H9 (cell line): ENCODE measurements at regions not wholly inside any gene's neighbourhood (a gene's known extent, or its start where the extent isn't known, plus 50 kb on each side); places are given as distances from the start of the nearest gene placed in this dataset.

Experiments
- DNase-seq: peaks from one replicate; pipeline ENCODE4 v3.0.0-alpha.2; 2017
- H2AFZ ChIP-seq: one replicate; pipeline ENCODE4 v1.6.1; 2013; ENCODE audit warnings: mild to moderate bottlenecking, low read length, control low read depth, moderate library complexity
- H2AK5ac ChIP-seq: 2 replicates; pipeline ENCODE4 v1.6.1; 2013; ENCODE audit warnings: low read length, control low read depth, mixed read lengths; ENCODE audit not compliant: insufficient read length
- H2BK120ac ChIP-seq: one replicate; pipeline ENCODE4 v1.6.1; 2013; ENCODE audit warnings: low read depth, mild to moderate bottlenecking, low read length, control low read depth, inconsistent platforms; ENCODE audit not compliant: poor library complexity, severe bottlenecking
- H2BK12ac ChIP-seq: 2 replicates; pipeline ENCODE4 v1.6.1; 2013; ENCODE audit warnings: low read length, control low read depth, mixed read lengths, low read depth; ENCODE audit not compliant: insufficient read length
- H2BK15ac ChIP-seq: 2 replicates; pipeline ENCODE4 v1.6.1; 2013; ENCODE audit warnings: low read depth, low read length, control low read depth
- H2BK20ac ChIP-seq: one replicate; pipeline ENCODE4 v1.6.1; 2013; ENCODE audit warnings: low read depth, mild to moderate bottlenecking, low read length, control low read depth, inconsistent platforms; ENCODE audit not compliant: poor library complexity, severe bottlenecking
- H2BK5ac ChIP-seq: 2 replicates; pipeline ENCODE4 v1.6.1; 2013; ENCODE audit warnings: low read length, control low read depth, mixed read lengths; ENCODE audit not compliant: insufficient read length
- H3K14ac ChIP-seq: 2 replicates; pipeline ENCODE4 v1.6.1; 2013; ENCODE audit warnings: low read length, control low read depth; ENCODE audit not compliant: insufficient read depth
- H3K18ac ChIP-seq: 2 replicates; pipeline ENCODE4 v1.6.1; 2013; ENCODE audit warnings: low read depth, mild to moderate bottlenecking, mixed read lengths, low read length, control low read depth; ENCODE audit not compliant: insufficient read length
- H3K23ac ChIP-seq: 2 replicates; pipeline ENCODE4 v1.6.1; 2013; ENCODE audit warnings: low read length, control low read depth, mixed read lengths, low read depth; ENCODE audit not compliant: insufficient read length
- H3K23me2 ChIP-seq: 2 replicates; pipeline ENCODE4 v1.6.1; 2013; ENCODE audit warnings: low read depth, mild to moderate bottlenecking, mixed read lengths, low read length, control low read depth; ENCODE audit not compliant: insufficient read length, poor library complexity, severe bottlenecking
- H3K27ac ChIP-seq: 2 replicates; pipeline ENCODE4 v1.5.1; 2013; ENCODE audit warnings: low read length, control low read depth, mixed read lengths, low read depth; ENCODE audit not compliant: insufficient read length
- H3K27me3 ChIP-seq: 2 replicates; pipeline ENCODE4 v1.6.1; 2013; ENCODE audit warnings: low read length, control low read depth, inconsistent platforms; ENCODE audit not compliant: insufficient read depth
- H3K4ac ChIP-seq: 2 replicates; pipeline ENCODE4 v1.6.1; 2013; ENCODE audit warnings: low read depth, mild to moderate bottlenecking, control low read depth, inconsistent platforms, low read length, moderate library complexity
- H3K4me1 ChIP-seq: 2 replicates; pipeline ENCODE4 v1.6.1; 2013; ENCODE audit warnings: low read length, control low read depth, inconsistent platforms; ENCODE audit not compliant: insufficient read depth
- H3K4me2 ChIP-seq: 2 replicates; pipeline ENCODE4 v1.6.1; 2013; ENCODE audit warnings: low read length, control low read depth, mixed read lengths; ENCODE audit not compliant: insufficient read length, insufficient read depth
- H3K56ac ChIP-seq: 2 replicates; pipeline ENCODE4 v1.6.1; 2013; ENCODE audit warnings: low read depth, mild to moderate bottlenecking, mixed read lengths, low read length, control low read depth; ENCODE audit not compliant: insufficient read length
- H3K79me1 ChIP-seq: 2 replicates; pipeline ENCODE4 v1.6.1; 2013; ENCODE audit warnings: low read depth, mild to moderate bottlenecking, moderate library complexity, low read length, control low read depth, inconsistent platforms; ENCODE audit not compliant: insufficient read depth, poor library complexity, severe bottlenecking
- H3K79me2 ChIP-seq: 2 replicates; pipeline ENCODE4 v1.6.1; 2013; ENCODE audit warnings: low read length, control low read depth, inconsistent platforms; ENCODE audit not compliant: insufficient read depth
- H3K9ac ChIP-seq: 2 replicates; pipeline ENCODE4 v1.6.1; 2013; ENCODE audit warnings: low read length, control low read depth, mixed read lengths; ENCODE audit not compliant: insufficient read length; ENCODE audit errors: extremely low read depth
- H3K9me3 ChIP-seq: one replicate; pipeline ENCODE4 v1.6.1; 2013; ENCODE audit warnings: low read depth, low read length, inconsistent platforms; ENCODE audit not compliant: control insufficient read depth
- H3T11ph ChIP-seq: one replicate; pipeline ENCODE4 v1.6.1; 2013; ENCODE audit warnings: mild to moderate bottlenecking, low read length, control low read depth, inconsistent platforms
- H4K20me1 ChIP-seq: one replicate; pipeline ENCODE4 v1.6.1; 2013; ENCODE audit not compliant: control insufficient read depth, insufficient read length, insufficient read depth
- H4K5ac ChIP-seq: 2 replicates; pipeline ENCODE4 v1.6.1; 2013; ENCODE audit warnings: low read depth, mild to moderate bottlenecking, mixed read lengths, low read length, control low read depth; ENCODE audit not compliant: insufficient read length
- H4K8ac ChIP-seq: replicated peaks from 2 replicates; pipeline ENCODE4 v1.6.1; 2013; ENCODE audit warnings: low read length, control low read depth, mixed read lengths, low read depth; ENCODE audit not compliant: insufficient read length
- H4K91ac ChIP-seq: 2 replicates; pipeline ENCODE4 v1.6.1; 2013; ENCODE audit warnings: low read depth, mild to moderate bottlenecking, moderate library complexity, mixed read lengths, low read length, control low read depth; ENCODE audit not compliant: insufficient read length
- H3K27ac Mint-ChIP-seq, 3 experiments: 2 replicates in 2 of 3; 3 replicates in 1 of 3; pipeline ENCODE4 v1.8.0; 2020 to 2021; ENCODE audit warnings: mixed read lengths in 3 of 3, mild to moderate bottlenecking in 1 of 3, moderate library complexity in 1 of 3
- H3K27me3 Mint-ChIP-seq: 2 replicates; pipeline ENCODE4 v1.8.0; 2021; ENCODE audit warnings: low read depth, mild to moderate bottlenecking, moderate library complexity, mixed read lengths
- H3K36me3 Mint-ChIP-seq, 3 experiments: 2 replicates in 2 of 3; 3 replicates in 1 of 3; pipeline ENCODE4 v1.8.0; 2020 to 2021; ENCODE audit warnings: low read depth in 3 of 3, mixed read lengths in 3 of 3; ENCODE audit not compliant: insufficient read depth in 1 of 3
- H3K4me1 Mint-ChIP-seq, 2 experiments: 2 replicates each; pipeline ENCODE4 v1.8.0; 2020; ENCODE audit warnings: mixed read lengths in 2 of 2
- H3K4me3 Mint-ChIP-seq, 2 experiments: 2 replicates in 1 of 2; 3 replicates in 1 of 2; pipeline ENCODE4 v1.8.0; 2020 to 2021; ENCODE audit warnings: mild to moderate bottlenecking in 2 of 2, mixed read lengths in 2 of 2, moderate library complexity in 1 of 2
- H3K9me3 Mint-ChIP-seq, 2 experiments: 2 replicates in 1 of 2; 3 replicates in 1 of 2; pipeline ENCODE4 v1.8.0; 2020; ENCODE audit warnings: mild to moderate bottlenecking in 2 of 2, mixed read lengths in 2 of 2, moderate library complexity in 1 of 2
- CTCF ChIP-seq: fragments of 200-600 bp; sonication (generic); conservative IDR thresholded peaks from 3 replicates; pipeline ENCODE4 v1.8.0; 2021; ENCODE audit warnings: antibody characterized with exemption, mild to moderate bottlenecking
- WGBS: extraction: QIAGEN DNeasy Blood & Tissue Kit; methylation state at CpG from one replicate; pipeline ENCODE4 v1.1.7; 2013; ENCODE audit warnings: missing lambda C conversion rate, low lambda C conversion rate, mixed read lengths; ENCODE audit not compliant: insufficient read length; ENCODE audit errors: extremely low coverage; 5-methylcytosine and 5-hydroxymethylcytosine counted together

GRCh38 chr10:61299841-61300240 is 153.3 kb downstream of the TMEM26 start:
- Histone ChIP-seq H2BK12ac (no peak overlapping the region), H3K9ac (no peak overlapping the region), H3K14ac (no peak overlapping the region), H3K9me3 (no peaks in the 10 kb centered on the region), H4K8ac (no peak overlapping the region), H3K23me2 (no peaks in the 10 kb centered on the region), H3K4me1 (no peaks in the 10 kb centered on the region), H3K4ac (no peak overlapping the region), H4K91ac (no peak overlapping the region), H2BK120ac (no peak overlapping the region), H3K18ac (no peak overlapping the region), H3K56ac (no peak overlapping the region), H3K4me2 (no peak overlapping the region), H3K27ac (no peak overlapping the region), H3K79me1 (no peaks in the 10 kb centered on the region), H2AK5ac (no peak overlapping the region), H3K23ac (no peak overlapping the region), H2BK15ac (no peak overlapping the region), H3T11ph (no peak overlapping the region), H3K27me3 (no peaks in the 10 kb centered on the region), H4K5ac (no peak overlapping the region), H4K20me1 (no peaks in the 10 kb centered on the region), H2AFZ (no peak overlapping the region), H2BK5ac (no peak overlapping the region), H2BK20ac (no peak overlapping the region), H3K79me2 (no peaks in the 10 kb centered on the region)
- TF ChIP-seq CTCF, result no peak
- Mint-ChIP-seq H3K4me3 (no peak overlapping the region), H3K4me1 (peaks cover 4% of the 10 kb centered on the region in 2 experiments; a peak in 3 of 4 replicates), H3K9me3 (peaks cover 4 to 9% of the 10 kb centered on the region in 2 experiments), H3K27ac (no peak overlapping the region), H3K27me3 (no peaks in the 10 kb centered on the region), H3K36me3 (peaks cover 0 to 10% (median 6%) of the 10 kb centered on the region in 3 experiments; a peak in 5 of 7 replicates)
- WGBS, result no CpG with 5 or more reads among the region's 3 CpGs
- DNase-seq, result no peak
